ENCODE measurements at regions not wholly inside any gene's neighbourhood (a gene's known extent, or its start where the extent isn't known, plus 50 kb on each side); places are given as distances from the start of the nearest gene placed in this dataset.

GRCh38 chr6:76574746-76575145, 502.3 kb upstream of the IMPG1 start:
- no peak for TF ChIP-seq CTCF (conservative IDR thresholded peaks at IDR 0.05)
- TF ChIP-seq EZH2 (IDR thresholded peaks at IDR 0.05; ENCODE audit: low read depth): no peak
